ENCODE measurements at regions not wholly inside any gene's neighbourhood (a gene's known extent, or its start where the extent isn't known, plus 50 kb on each side); places are given as distances from the start of the nearest gene placed in this dataset.
"Not testable (repeated sequence)": the region's sequence is repeated elsewhere in the genome, so short reads cannot be mapped to it uniquely, and the experiment has no call there.

GRCh38 chr20:29790510-29790909 is 1467.0 kb upstream of the DEFB115 start:
- in situ Hi-C loops (cut with HindIII; ENCODE audit: low pct_unique_long_range_greater_than_20kb, low sequenced_read_pairs) = no loop called here

DNA sequence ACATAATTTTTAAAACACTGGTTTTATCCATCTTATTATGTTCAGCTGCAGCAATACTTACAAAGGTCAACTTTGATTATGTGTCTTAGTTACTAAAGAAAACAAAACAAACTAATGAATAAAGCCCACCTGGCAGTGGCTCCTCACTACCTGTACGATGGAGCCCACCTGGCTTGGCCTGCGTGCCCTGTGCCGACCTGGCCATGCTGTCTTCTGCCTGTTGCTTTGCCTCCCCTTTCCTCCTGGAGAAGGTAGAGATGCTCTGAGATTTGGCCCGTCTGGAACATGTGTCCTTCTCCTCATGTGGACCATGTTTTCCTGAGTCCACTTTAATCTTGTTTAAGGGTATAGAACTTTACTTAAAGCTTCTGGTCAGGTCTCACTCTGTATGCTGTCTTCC is 1426.0 kb upstream of the DEFB115 start:
- H3K4me3 ChIP-seq (ENCODE audit: low read depth in 2 of 2, low read length in 2 of 2); CTCF ChIA-PET; intact Hi-C loops (cut with micrococcal nuclease; ENCODE audit: unreplicated experiment); POLR2A ChIA-PET; H3K27ac ChIP-seq (ENCODE audit: low read length); BruUV-seq (replicated peaks); H3K9me3 ChIP-seq (ENCODE audit: control insufficient read depth, insufficient read depth, low read depth, low read length); H3K27me3 ChIP-seq (ENCODE audit: control insufficient read depth, insufficient read depth, low read length); in situ Hi-C loops (cut with HindIII; ENCODE audit: low pct_unique_long_range_greater_than_20kb, low sequenced_read_pairs); H3K36me3 ChIP-seq (ENCODE audit: control insufficient read depth, insufficient read depth, low read length); ATAC-seq; DNase-seq (ENCODE audit: low read depth, low spot score); H3K4me1 ChIP-seq (ENCODE audit: control insufficient read depth, insufficient read depth, low read length): not testable (repeated sequence)

More at GRCh38 chr20:29790510-29790909, 1467.0 kb upstream of the DEFB115 start:
- BruUV-seq (replicated peaks) = no TSS peak
- Histone ChIP-seq H3K27me3 (ENCODE audit: control insufficient read depth, insufficient read depth, low read length) (no peaks in the 10 kb centered on the region), H3K9me3 (ENCODE audit: control insufficient read depth, insufficient read depth, low read depth, low read length) (no peaks in the 10 kb centered on the region), H3K36me3 (ENCODE audit: control insufficient read depth, insufficient read depth, low read length) (no peaks in the 10 kb centered on the region), H3K4me3 (ENCODE audit: low read depth in 2 of 2, low read length in 2 of 2) (no peak overlapping the region), H3K4me1 (ENCODE audit: control insufficient read depth, insufficient read depth, low read length) (no peaks in the 10 kb centered on the region), H3K27ac (ENCODE audit: low read length) (no peak overlapping the region)
- DNase-seq (ENCODE audit: low read depth, low spot score) (no peak), ATAC-seq (no peak)
- CTCF ChIA-PET = no interaction called here
- POLR2A ChIA-PET = no interaction called here
- TF ChIP-seq SIN3A (IDR thresholded peaks at IDR 0.05; ENCODE audit: borderline replicate concordance, insufficient read depth, low read depth, low read length) (no peak), CTCF (IDR thresholded peaks at IDR 0.05) (no peak), REST (IDR thresholded peaks at IDR 0.05; ENCODE audit: insufficient read depth in 1 of 2, low read depth in 2 of 2, low read length in 1 of 2) (no peak), TCF7L2 (IDR thresholded peaks at IDR 0.05; ENCODE audit: low read depth, low read length) (no peak), POLR2AphosphoS5 (IDR thresholded peaks at IDR 0.05; ENCODE audit: low read depth, low read length) (no peak)
- intact Hi-C loops (cut with micrococcal nuclease; ENCODE audit: unreplicated experiment) = no loop called here

DNA sequence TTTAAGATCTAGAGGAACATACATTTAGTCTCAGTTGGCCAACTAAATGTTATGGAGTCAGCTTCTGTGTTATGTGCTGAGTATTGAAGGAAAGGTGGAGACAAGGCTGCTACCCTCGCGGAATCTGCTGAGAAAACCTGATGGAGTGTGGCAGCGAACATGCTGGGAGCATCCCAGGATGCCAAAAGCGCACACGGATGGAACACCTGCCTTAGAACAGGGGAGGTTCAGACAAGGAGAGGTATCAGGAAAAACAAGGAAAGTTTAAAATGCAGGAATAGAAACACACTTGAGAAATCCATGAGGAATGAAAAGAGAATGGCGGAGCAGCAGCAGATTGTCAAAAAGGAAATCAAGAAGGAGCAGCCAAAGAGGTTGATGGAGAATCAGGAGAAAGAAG is 1389.5 kb upstream of the DEFB115 start:
- DNase-seq (ENCODE audit: low read depth, low spot score); H3K9me3 ChIP-seq (ENCODE audit: control insufficient read depth, insufficient read depth, low read depth, low read length); POLR2A ChIA-PET; in situ Hi-C loops (cut with HindIII; ENCODE audit: low pct_unique_long_range_greater_than_20kb, low sequenced_read_pairs); intact Hi-C loops (cut with micrococcal nuclease; ENCODE audit: unreplicated experiment); H3K27ac ChIP-seq (ENCODE audit: low read length); CTCF ChIA-PET; BruUV-seq (replicated peaks); H3K27me3 ChIP-seq (ENCODE audit: control insufficient read depth, insufficient read depth, low read length); H3K4me3 ChIP-seq (ENCODE audit: low read depth in 2 of 2, low read length in 2 of 2); H3K4me1 ChIP-seq (ENCODE audit: control insufficient read depth, insufficient read depth, low read length); H3K36me3 ChIP-seq (ENCODE audit: control insufficient read depth, insufficient read depth, low read length); ATAC-seq: not testable (repeated sequence)

GRCh38 chr20:29868688-29869087 is 1388.8 kb upstream of the DEFB115 start:
- CTCF ChIA-PET; POLR2A ChIA-PET; DNase-seq (ENCODE audit: low read depth, low spot score); H3K9me3 ChIP-seq (ENCODE audit: control insufficient read depth, insufficient read depth, low read depth, low read length); H3K27me3 ChIP-seq (ENCODE audit: control insufficient read depth, insufficient read depth, low read length); intact Hi-C loops (cut with micrococcal nuclease; ENCODE audit: unreplicated experiment); H3K4me1 ChIP-seq (ENCODE audit: control insufficient read depth, insufficient read depth, low read length); H3K4me3 ChIP-seq (ENCODE audit: low read depth in 2 of 2, low read length in 2 of 2); ATAC-seq; H3K27ac ChIP-seq (ENCODE audit: low read length); in situ Hi-C loops (cut with HindIII; ENCODE audit: low pct_unique_long_range_greater_than_20kb, low sequenced_read_pairs); H3K36me3 ChIP-seq (ENCODE audit: control insufficient read depth, insufficient read depth, low read length); BruUV-seq (replicated peaks): not testable (repeated sequence)

DNA sequence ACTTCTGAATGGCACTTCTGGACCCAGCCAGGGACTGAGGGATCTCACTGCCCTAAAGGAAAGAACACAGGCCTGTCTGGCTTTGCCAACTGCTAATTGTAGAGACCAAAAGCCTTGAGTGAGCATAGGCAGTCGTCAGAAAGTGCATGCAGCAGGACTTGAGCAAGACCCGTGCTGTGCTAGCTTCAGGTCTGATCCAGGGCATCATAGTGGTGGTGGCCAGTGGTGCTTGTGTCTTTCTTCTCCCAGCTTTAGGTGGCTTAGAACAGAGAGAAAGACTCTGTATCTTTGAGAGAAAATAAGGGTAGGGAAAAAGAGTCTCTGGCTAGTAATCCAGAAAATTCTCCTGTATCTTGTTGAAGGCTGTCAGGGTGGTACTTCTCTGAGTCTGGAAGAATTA is 1385.6 kb upstream of the DEFB115 start:
- H3K27ac ChIP-seq (ENCODE audit: low read length); H3K4me1 ChIP-seq (ENCODE audit: control insufficient read depth, insufficient read depth, low read length); H3K4me3 ChIP-seq (ENCODE audit: low read depth in 2 of 2, low read length in 2 of 2); in situ Hi-C loops (cut with HindIII; ENCODE audit: low pct_unique_long_range_greater_than_20kb, low sequenced_read_pairs); POLR2A ChIA-PET; ATAC-seq; H3K36me3 ChIP-seq (ENCODE audit: control insufficient read depth, insufficient read depth, low read length); DNase-seq (ENCODE audit: low read depth, low spot score); H3K9me3 ChIP-seq (ENCODE audit: control insufficient read depth, insufficient read depth, low read depth, low read length); BruUV-seq (replicated peaks); H3K27me3 ChIP-seq (ENCODE audit: control insufficient read depth, insufficient read depth, low read length): not testable (repeated sequence)
- CTCF ChIA-PET = interaction anchor here (0.6 kb wide), 1 partner anchor 788 kb away, joined by 4 read pairs; no protein-coding TSS in a partner anchor
- intact Hi-C loops (cut with micrococcal nuclease; ENCODE audit: unreplicated experiment) = loop anchor here (10.0 kb wide), 1 partner anchor 757 kb away; no protein-coding TSS in a partner anchor

Data from Panc1 (cell line).